GM18499 (cell line): ENCODE measurements at regions not wholly inside any gene's neighbourhood (a gene's known extent, or its start where the extent isn't known, plus 50 kb on each side); places are given as distances from the start of the nearest gene placed in this dataset.
"Not testable (repeated sequence)": the region's sequence is repeated elsewhere in the genome, so short reads cannot be mapped to it uniquely, and the experiment has no call there.

Experiments
- ATAC-seq: cut with Tn5 transposase; IDR thresholded peaks from one replicate; pipeline ENCODE4 v1.9.1; 2021; ENCODE audit warnings: moderate number of reproducible peaks; ENCODE audit not compliant: insufficient read depth, unreplicated experiment

DNA sequence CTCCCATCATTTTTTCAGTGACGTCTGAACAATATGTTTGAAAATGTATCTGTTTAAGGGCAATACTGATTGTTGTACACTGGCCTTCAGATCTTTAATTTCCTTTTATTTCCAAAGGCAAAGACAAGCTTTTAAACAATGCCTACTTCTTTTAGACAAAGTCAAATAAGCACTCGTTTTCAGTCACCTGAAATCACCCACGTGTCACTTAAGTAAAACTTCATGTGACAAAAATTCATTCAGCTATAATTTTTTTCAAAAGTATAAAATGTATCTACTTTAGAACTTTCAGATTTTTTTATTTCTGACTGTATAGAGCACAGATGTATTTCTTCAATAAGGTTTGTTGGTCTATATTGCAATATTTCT is 113.5 kb upstream of the BEND6 start:
- no peak for ATAC-seq

DNA sequence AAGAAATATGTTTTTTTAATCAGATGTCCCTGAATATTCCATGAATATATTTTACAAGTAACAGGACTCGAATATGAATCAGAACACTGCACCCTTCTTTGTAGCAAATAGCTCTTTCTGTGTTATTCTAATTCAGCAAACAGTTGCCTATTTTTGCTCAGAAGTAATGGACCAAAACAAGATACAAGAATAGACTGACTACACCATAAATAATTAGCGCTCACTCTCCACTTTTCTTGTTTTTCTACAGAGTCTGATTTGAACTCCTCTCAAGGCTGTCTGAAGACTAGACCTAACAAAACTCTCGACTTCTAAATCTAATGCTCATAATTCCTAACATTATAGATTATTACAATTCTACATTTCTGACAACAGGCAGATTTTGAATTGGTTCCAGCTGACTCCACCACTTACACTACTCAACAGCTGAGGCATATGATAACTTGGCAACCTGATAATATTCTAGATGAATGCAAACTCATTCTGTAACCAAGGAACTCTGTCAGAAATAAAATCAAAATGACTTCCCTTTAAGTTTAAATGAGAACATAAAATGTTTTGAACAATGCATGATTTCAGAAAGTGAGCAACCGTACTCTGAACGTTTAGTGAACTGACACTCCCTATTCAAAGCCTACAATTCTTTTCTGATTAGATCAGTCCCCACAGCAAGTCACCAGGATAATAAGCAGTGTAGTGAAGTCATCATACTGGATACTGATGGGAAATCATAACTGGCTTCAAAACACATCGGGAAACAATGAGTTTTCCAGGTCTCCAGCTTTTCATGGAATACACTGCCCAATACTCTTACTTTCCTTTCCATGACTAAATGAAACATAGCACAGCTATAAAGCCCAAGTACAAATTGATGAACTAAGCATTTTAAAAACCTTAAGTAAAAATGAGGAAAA is 114.2 kb upstream of the BEND6 start:
- ATAC-seq = no peak

DNA sequence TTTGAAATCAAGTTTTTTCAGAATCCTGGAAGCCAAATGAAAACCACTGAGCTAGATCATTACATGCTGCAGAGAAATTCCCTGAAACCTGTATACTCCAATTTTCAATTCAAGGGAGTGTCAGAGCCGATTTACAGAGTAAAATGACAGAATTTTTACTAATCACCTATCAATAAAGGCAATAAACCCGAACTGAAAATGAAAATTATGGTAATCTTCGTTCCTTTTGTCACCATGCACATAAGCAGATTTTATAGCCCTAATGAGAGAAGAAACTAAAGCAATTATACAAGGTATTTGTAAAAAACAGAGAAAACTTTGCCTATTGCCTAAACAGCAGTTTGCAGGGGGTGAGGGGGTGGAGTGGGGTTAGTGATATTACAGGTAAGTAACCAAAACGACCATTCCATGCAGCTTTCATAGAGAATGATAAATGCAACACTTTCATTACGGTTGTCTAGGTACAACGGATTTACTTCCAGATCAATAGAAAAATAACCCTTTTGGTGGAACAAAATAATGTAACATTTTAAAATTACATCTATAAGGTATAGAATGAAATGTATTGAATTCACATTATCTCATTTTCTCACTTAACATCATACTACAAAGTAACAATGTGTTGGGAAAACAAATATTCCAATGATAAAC is 115.2 kb upstream of the BEND6 start:
- no peak for ATAC-seq

DNA sequence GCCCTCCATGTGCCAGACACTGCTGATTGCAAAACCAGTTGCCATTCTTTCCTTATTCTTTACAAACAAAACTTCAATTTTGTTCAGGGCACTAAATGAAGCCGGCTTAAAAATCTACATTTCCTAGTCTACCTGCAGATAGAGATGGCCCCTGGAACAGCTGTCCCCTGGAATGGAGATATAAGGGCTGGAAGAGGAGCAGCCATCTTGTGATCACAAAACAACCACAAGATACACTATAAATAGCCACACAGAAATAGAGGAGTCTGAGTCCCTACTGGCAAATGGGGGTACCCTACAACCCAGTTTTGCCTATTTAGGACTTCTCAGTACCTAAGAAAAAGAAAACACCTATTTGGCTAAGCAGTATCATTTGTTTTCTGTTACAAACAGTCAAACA is 115.9 kb upstream of the BEND6 start:
- no peak for ATAC-seq

DNA sequence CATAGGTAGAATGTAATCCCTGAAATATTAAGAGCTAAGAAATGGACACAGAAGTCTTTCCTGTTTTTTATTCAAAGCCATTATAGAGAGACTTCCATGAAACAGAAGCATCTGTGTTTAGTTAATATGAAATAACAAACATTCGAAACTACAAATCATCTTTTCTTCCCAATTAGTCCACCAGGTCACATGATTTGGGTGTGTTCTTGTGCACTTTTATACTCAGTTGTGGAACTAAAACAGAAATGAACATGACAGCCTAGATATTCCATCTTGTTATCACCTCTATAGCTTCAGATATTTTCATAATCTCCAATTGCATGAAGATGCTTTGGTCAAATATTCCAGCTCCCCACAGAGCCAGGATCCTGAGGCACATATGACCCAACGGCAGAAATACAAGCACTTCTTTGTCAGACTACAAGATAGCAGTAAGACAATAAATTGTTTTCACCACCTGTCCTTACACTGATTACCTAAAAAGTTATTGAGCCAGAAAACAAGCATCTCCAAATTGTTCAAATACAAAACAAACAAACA is 116.8 kb upstream of the BEND6 start:
- ATAC-seq = no peak

DNA sequence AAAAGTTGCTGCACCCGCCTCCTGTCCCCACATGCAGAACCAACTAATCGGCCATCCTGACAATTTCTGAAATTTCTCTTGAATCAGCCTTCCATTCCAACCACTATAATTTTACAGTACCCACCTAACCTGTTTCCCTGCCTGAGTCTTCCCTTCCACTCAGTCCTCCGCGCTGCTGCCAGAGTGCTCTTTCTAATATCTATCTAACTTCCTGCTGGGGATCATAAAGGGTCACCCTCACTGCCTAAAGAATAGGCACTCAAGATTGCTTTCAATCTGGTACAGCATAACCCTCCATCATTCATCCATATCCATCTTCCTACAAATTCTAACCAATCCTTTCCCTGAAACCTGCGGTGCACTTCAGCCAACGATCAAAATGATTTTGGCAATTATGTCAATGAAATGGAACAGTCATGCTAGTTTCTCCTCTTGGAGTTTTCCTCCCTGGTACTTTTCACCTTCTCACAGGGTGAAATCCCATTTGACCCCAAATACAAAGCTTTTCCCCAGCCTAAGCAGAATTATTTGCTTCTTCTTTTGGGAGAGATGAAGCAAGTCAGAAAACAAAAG is 117.5 kb upstream of the BEND6 start:
- ATAC-seq = no peak

DNA sequence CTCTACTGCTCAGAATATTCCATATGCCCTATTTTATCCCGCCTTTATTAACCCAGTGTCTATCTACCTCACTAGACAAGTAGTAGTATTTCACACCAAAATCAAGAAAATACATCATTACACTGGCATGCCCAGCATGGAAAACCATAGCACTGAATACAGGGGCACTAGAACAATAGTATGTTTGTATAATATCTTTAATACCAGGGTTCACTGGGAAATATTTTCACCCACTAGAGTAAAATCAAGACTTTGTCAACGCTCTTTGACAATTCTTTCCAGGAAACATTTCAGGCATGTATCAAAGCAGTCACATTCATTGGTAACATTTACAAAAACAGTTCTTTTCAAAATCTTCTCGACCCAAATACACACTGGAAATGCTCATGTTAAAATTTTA is 119.3 kb upstream of the BEND6 start:
- ATAC-seq = no peak

DNA sequence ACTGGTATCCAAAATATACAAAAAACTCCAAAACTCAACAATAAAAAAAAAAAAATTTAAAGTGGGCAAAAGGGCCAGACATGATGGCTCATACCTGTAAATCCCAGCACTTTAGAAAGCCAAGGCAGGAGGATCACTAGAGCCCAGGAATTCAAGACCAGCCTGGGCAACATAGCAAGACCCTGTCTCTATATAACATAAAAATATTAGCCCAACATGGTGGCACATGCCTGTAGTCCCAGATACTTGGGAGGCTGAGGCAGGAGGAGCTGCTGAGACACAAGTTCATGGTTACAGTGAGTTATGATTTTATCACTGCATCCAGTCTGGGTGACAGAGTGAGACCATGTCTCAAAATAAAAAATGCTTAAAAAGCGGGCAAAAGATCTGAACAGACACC is 121.0 kb upstream of the BEND6 start:
- no peak for ATAC-seq

DNA sequence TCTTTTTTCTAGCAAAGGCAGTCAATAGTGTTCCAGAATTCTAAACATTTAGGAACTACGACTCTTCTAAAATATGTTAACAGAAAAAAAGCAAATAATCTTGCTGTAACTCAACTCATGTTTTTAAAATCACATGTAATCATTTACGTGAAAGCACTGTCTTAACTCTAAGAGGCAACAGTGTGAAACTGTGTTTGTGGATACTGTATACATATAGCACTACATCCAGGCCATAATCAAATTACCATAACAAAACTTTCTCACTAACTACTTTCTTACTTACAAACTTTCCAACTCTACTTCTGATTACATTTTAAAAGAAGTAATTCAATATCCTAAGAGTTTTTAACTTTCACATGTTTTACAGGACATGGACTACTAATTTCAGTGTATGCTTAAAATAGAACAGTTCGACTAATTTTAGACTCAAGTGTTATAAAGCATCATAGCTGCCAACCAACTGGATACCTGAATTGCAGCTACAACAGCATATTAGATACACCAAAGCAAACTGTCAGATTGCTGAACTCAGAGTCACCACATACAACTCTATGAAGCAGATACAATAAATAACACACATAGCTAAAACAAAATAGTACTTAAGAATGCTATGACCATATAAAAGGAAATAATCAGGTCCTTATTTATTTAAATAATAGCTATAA is 121.6 kb upstream of the BEND6 start:
- no peak for ATAC-seq

DNA sequence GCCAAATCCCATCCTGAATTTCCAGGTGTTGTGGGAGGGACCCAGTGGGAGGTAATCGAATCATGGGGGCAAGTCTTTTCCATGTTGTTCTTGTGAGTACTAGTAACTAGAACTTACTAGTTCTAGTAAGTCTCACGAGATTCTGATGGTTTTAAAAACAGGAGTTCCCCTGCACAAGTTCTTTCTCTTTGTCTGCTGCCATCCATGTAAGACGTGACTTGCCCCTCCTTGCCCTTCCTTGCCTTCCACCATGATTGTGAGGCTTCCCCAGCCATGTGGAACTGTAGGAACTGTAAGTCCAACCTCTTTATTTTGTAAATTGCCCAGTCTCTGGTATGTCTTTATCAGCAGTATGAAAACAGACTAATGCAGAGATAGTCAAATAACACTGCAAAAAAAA is 122.7 kb upstream of the BEND6 start:
- ATAC-seq = no peak

DNA sequence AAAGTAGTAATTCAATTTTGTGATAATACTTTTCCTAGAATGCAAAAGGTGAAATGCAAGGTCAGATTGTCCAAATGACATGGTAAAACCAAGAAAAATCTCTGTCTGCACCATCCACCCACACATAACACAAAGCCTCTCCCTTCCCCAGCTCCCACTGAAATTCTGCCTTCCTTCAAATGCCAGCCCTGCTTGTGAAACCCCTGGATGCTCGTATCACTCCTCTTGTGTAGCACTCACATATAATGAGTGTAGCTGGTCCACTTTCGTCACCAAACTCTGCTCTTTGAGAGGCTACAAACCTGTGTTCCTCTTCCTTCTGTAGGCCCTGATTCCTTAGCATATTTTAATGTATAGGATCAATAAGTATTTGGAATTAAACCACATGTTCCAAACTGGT is 123.6 kb upstream of the BEND6 start:
- ATAC-seq = no peak

DNA sequence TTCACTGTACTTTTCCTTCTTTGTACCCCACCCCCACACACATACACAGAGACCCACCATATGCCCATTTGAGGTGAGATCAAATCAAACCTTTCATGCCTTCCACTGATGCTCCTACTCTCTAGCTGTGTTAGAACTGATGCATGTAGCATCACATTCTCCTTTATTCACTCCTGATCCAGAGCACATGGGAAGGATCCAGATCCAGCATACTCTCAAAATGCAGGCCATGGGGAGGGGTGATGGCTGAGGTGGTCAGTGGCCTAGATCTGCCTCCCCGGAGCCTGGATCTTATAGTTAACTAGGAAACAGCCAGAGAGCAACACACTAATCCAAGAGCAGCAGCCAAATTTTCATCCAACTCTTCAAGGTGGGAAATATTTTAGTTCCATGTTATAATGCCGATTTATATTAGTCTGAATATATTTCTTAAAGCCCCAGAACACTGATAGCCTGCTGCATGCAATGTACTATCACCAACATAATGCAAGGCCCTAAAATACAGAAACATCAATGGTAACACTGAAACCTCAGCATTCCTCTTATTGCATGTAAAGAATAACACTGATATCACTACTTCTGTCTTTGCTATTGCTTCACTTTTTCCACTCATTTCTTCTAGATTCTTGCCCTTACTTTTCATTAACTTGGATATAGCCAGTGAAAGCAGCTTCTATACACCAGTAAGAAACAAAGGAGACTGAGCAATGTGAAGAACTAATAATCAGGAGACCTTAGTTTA is 126.8 kb upstream of the BEND6 start:
- no peak for ATAC-seq

DNA sequence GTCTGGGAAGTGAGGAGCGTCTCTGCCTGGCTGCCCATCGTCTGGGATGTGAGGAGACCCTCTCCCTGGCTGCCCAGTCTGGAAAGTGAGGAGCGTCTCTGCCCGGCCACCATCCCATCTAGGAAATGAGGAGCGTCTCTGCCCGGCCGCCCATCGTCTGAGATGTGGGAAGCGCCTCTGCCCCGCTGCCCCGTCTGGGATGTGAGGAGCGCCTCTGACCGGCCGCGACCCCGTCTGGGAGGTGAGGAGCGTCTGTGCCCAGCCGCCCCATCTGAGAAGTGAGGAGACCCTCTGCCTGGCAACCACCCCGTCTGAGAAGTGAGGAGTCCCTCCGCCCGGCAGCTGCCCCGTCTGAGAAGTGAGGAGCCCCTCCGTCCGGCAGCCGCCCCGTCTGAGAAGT is 130.5 kb upstream of the BEND6 start:
- ATAC-seq = not testable (repeated sequence)

DNA sequence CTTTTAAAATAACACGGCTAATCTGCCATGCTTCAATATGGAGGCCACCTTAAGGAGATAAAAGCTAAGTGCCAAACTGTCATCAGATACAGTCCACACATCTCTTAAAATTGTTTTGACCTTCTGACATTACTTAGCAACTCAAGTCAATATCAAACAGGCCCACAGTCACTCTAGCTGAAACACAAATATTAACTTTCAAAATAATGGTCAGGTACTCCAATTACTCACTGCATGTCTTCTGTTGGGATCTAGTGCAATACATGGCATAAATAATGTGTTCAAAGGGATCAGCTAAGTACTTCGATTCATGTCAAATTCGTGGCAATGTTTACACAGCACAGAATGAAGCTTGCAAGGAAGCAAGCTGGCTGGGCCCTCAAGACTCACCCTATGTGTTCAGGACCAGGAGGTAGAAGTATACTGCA is 133.9 kb upstream of the BEND6 start:
- no peak for ATAC-seq

DNA sequence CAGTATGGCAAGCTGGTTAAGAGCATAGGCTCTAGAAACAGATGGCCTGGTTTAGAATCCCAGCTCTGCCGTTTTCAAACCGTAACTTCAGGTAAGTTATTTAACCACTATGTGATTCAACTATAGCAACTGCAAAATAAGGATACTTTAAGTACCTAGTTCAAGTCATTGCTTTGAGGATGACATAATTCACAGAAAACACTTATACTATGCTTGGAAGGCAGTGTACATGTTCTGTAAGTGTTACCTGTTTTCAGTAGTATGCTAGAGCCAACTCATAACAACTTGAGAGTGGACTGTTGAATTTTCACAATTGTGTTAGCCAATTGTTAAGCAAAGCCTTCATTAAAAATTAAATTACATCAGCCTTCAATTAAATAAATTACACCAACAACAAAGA is 134.8 kb upstream of the BEND6 start:
- ATAC-seq = no peak

DNA sequence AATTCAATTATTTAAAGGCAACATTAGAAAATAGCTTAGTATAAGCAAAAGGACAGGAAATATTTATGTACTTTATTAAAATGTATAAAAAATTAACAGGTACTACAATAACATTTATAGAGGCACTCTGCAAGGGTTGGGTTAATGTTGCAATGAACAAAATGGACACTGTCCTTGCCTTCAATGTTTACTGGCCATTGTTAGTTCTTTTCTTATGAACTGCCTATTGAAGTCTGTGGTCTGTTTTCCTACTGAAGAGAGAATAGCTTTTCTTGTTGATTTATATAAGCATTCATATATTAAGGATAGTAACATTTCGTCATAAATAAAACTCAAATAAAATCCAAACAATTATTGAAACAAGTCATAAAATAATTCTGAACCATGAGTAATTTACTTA is 135.3 kb upstream of the BEND6 start:
- no peak for ATAC-seq

DNA sequence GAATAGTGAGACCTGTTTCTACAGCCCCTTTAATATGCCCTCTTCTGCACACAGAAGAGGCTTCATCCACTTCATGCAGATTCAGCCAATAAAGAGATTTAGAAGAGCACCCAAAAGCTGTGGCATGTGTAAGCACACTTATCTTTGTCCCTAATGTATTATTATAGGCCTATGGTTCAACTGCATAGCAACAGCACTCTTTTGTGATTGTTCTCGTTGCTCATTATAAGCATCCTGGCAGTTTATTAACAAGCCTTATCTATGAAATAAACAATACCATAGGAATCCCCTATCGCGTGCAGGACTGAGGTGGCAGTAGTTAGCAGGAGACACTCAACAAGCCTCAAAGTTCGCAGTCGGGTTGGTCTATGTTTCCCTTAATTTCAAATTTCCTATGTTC is 138.5 kb upstream of the BEND6 start:
- ATAC-seq = no peak

DNA sequence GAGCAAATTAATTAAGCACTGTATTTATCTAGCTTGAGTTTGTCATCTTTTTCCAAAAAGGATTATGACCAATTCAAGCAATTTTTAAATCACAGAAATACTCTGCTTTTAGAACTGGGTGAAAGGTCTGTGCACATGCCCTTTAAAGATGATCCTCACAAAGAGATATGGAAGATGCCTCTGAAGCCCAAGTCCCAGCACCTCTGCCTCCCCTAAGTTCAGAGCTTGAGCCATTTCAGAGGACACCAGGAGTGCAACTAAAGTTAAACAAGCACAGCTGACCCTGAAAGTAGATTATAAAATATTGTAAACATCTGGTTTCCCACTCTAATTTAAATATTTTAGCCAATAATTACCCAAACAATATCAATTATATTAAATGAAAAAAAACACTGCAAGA is 139.5 kb upstream of the BEND6 start:
- no peak for ATAC-seq

DNA sequence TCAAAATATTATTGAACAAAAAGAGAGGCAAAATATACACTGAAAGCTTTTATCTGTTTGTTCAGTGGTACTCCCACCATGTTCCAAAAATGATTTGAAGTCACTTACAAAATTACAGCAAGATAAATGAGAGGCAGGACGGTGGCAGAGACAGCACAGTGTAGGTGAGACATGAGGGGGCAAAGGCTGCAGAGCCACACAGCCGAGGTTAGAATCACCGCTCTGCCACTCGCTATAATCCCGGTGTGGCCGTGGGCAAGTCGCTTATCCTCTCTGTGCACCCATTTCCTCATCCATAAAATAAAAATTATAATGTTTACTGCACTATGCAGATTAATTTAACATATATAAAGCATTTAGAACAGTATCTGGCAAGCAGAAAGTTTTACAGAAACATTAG is 140.1 kb upstream of the BEND6 start:
- no peak for ATAC-seq

DNA sequence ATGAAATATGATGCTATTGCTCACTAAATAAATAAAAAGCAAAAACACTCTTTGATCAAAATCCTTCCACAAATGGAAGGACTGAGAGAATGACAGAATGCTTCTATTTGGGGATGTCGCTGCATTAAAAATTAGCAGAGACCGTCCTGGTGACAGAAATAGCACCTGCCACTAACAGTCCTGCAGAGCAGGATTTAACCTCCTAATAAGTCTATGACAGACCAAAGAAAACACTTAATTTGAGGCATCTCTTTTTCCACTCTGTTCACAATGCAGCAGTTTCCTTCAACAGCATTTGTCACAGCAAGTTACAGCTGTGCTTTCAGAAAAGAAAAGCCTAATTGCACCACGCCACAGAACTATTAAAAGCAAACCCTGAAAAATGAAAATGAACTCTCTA is 140.6 kb upstream of the BEND6 start:
- no peak for ATAC-seq
